GM12864 (cell line): ENCODE measurements at regions not wholly inside any gene's neighbourhood (a gene's known extent, or its start where the extent isn't known, plus 50 kb on each side); places are given as distances from the start of the nearest gene placed in this dataset.
A peak's percentile ranks its signal among the peaks of the same experiment; 100 is the strongest.
"Not testable (repeated sequence)": the region's sequence is repeated elsewhere in the genome, so short reads cannot be mapped to it uniquely, and the experiment has no call there.

Source experiments
- DNase-seq: peaks from one replicate; pipeline ENCODE4 v3.0.0-alpha.2; 2011; ENCODE audit warnings: low read depth
- H3K4me3 ChIP-seq: 2 replicates; pipeline ENCODE4 v1.5.1; 2011; ENCODE audit warnings: mild to moderate bottlenecking, low read depth, low read length, control low read depth
- CTCF ChIP-seq: IDR thresholded peaks from 2 replicates; pipeline ENCODE4 v1.5.1; 2011; ENCODE audit warnings: low read depth, mild to moderate bottlenecking, moderate library complexity, low read length, control low read depth, inconsistent platforms; ENCODE audit errors: missing control alignments

DNA sequence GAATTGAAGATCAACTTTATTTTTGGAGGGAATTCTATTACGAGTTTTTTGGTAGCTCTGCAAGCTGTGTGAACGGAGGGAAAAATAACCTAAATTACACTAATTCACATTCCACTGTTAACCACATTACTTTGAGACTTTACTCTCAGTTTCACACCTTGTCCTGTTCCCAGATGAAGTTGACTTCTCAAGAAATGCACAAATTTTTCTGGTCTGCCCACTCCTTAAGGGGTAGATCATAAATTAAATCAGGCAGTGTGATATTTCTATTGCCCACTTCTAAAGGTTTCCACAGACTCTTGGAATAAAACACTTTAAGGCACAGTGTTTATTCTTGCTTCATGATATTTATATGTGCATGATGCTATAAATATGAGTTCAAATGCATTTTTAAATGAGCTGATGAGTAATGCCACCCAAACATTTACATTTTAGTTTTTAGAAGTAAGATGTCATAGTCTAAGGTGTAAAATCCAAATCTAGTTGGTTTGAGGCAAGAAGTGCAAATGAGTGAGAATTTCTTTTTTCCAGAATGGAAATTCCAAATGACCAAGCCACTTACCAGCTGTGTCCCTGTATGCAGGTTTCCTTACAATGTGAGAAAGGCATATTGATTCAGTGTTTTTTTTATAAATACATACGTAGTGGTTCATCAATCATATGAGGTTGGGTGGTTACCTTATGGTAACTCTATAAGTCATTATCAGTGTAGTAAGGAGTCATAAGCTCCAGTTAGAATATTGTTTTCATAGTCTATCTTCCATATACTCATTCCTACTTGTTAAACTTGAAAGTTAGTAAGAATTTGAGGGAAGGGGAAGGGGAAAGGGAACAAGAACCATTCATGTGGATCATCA is 437.7 kb upstream of the MEF2C start:
- H3K4me3 ChIP-seq: no peak overlapping the region
- DNase-seq: no peak
- TF ChIP-seq CTCF: no peak

DNA sequence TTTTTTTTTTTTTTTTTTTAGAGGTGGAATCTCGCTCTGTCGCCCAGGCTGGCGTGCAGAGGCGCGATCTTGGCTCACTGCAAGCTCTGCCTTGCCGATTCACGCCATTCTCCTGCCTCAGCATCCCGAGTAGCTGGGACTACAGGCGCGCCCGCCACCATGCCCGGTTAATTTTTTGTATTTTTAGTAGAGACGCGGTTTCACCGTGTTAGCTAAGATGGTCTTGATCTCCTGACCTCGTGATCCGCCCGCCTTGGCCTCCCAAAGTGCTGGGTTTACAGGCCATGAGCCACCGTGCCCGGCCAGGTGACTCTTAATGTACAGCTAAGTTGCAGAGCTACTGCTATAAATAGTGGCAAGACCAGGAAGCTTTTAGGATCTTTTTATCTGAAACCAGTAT is 434.9 kb upstream of the MEF2C start:
- not testable (repeated sequence) for DNase-seq, H3K4me3 ChIP-seq

GRCh38 chr5:89315286-89316100 is 432.5 kb upstream of the MEF2C start:
- no peak overlapping the region for H3K4me3 ChIP-seq
- DNase-seq: no peak
- TF ChIP-seq CTCF: no peak

- DNase-seq: peak; percentile 98
- no peak for TF ChIP-seq CTCF
- H3K4me3 ChIP-seq: peak overlapping the region; percentile 14; the same call in 1 of the 2 replicates
These were observed 431.0 kb upstream of the MEF2C start for GRCh38 chr5:89313804-89314588.

DNA sequence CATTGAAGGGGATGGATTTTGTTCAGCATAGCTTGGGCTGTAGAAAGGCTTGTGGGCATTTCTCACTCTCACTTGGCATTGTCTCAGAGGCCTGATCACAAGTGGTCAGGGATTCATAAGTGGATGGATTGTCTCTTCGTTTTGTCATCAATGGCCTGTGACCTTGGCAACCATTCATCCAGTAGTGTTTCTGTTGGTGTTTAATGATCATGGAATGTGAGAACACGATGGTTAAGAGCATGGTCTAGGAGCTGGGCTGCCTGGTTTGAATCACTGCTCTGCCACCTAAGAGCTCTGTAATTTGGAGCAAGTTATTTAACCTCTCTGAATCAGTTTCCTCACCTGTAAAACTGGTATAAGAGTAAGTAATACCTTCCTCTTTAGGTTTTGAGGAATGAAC is 430.1 kb upstream of the MEF2C start:
- no peak for DNase-seq
- H3K4me3 ChIP-seq: no peak overlapping the region
- TF ChIP-seq CTCF: no peak

DNA sequence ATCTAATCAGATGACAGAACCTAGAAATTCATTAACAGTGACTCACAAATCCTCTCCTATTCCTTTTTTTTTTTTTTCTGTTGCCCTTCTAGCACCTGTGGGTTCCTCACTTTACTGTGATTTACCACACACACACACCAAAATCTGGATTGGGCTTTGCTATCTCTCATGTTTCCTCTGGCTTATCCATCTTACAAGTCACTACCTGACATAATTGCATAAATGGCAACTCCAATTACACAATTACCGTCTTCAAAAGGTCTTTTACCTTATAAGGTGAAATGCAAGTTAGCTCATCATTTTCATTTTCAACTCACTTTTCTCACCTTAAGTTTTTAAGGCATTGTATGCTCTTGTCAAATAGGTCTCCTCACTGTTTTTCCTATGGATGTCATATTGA is 426.3 kb upstream of the MEF2C start:
- H3K4me3 ChIP-seq: no peak overlapping the region
- TF ChIP-seq CTCF: no peak
- no peak for DNase-seq

- no peak overlapping the region for H3K4me3 ChIP-seq
- peak; percentile 93 for DNase-seq
- no peak for TF ChIP-seq CTCF
These were observed 425.6 kb upstream of the MEF2C start for GRCh38 chr5:89308606-89309040.
